ENCODE measurements at regions not wholly inside any gene's neighbourhood (a gene's known extent, or its start where the extent isn't known, plus 50 kb on each side); places are given as distances from the start of the nearest gene placed in this dataset.

GRCh38 chr3:65079560-65079959, 391.8 kb upstream of the ADAMTS9 start:
- no peak overlapping the region for H3K4me3 ChIP-seq (ENCODE audit: low read length)
- peaks cover 7% of the 10 kb centered on the region for H3K4me1 ChIP-seq (ENCODE audit: insufficient read depth, low read length)
- H3K9me3 ChIP-seq (ENCODE audit: low read length) = no peaks in the 10 kb centered on the region
- H3K27me3 ChIP-seq (ENCODE audit: insufficient read depth, low read length) = no peaks in the 10 kb centered on the region
- no peak overlapping the region for H2AFZ ChIP-seq (ENCODE audit: low read depth, low read length)
- H3K36me3 ChIP-seq (ENCODE audit: insufficient read depth, low read length) = no peaks in the 10 kb centered on the region

GRCh38 chr3:65078748-65079147, 390.9 kb upstream of the ADAMTS9 start:
- Histone ChIP-seq H3K4me3 (ENCODE audit: low read length) (no peak overlapping the region), H2AFZ (ENCODE audit: low read depth, low read length) (no peak overlapping the region), H3K4me1 (ENCODE audit: insufficient read depth, low read length) (peaks cover 7% of the 10 kb centered on the region), H3K27me3 (ENCODE audit: insufficient read depth, low read length) (no peaks in the 10 kb centered on the region), H3K36me3 (ENCODE audit: insufficient read depth, low read length) (no peaks in the 10 kb centered on the region), H3K9me3 (ENCODE audit: low read length) (no peaks in the 10 kb centered on the region)

GRCh38 chr3:65077124-65077523, 389.3 kb upstream of the ADAMTS9 start:
- no peaks in the 10 kb centered on the region for H3K27me3 ChIP-seq (ENCODE audit: insufficient read depth, low read length)
- H2AFZ ChIP-seq (ENCODE audit: low read depth, low read length) = no peak overlapping the region

DNA sequence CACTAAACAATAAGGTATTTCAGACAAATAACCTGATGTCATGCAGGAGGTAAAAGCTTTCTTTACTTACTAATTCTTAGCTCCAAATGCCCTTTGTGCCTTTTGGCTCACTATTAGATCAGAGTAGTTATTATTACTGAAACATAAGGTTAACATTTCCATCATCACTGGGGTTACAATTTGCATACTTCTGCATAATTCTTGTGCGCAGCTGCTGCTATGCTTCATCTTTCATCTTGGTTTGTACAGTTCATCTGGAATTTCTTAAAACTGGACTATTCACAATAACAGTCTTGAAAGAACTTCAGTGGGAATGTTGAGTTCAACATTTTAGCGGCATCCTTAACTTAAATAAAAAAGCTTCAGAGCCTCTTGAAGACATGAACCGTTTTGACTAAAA, 383.2 kb upstream of the ADAMTS9 start:
- H3K27me3 ChIP-seq (ENCODE audit: insufficient read depth, low read length) = peaks cover 4% of the 10 kb centered on the region
- no peaks in the 10 kb centered on the region for H3K36me3 ChIP-seq (ENCODE audit: insufficient read depth, low read length)
- no peak overlapping the region for H3K4me3 ChIP-seq (ENCODE audit: low read length)
- H3K4me1 ChIP-seq (ENCODE audit: insufficient read depth, low read length) = no peaks in the 10 kb centered on the region
- H2AFZ ChIP-seq (ENCODE audit: low read depth, low read length) = no peak overlapping the region
- peaks cover 1% of the 10 kb centered on the region for H3K9me3 ChIP-seq (ENCODE audit: low read length)

More at GRCh38 chr3:65077124-65077523, 389.3 kb upstream of the ADAMTS9 start:
- H3K36me3 ChIP-seq (ENCODE audit: insufficient read depth, low read length) = no peaks in the 10 kb centered on the region
- H3K4me1 ChIP-seq (ENCODE audit: insufficient read depth, low read length) = no peaks in the 10 kb centered on the region
- H3K4me3 ChIP-seq (ENCODE audit: low read length) = no peak overlapping the region
- no peaks in the 10 kb centered on the region for H3K9me3 ChIP-seq (ENCODE audit: low read length)

- Histone ChIP-seq H2AFZ (ENCODE audit: low read depth, low read length) (no peak overlapping the region), H3K36me3 (ENCODE audit: insufficient read depth, low read length) (no peaks in the 10 kb centered on the region), H3K4me3 (ENCODE audit: low read length) (no peak overlapping the region), H3K9me3 (ENCODE audit: low read length) (no peaks in the 10 kb centered on the region), H3K27me3 (ENCODE audit: insufficient read depth, low read length) (no peaks in the 10 kb centered on the region), H3K4me1 (ENCODE audit: insufficient read depth, low read length) (no peaks in the 10 kb centered on the region)
Observed at GRCh38 chr3:65060904-65061303, 373.1 kb upstream of the ADAMTS9 start.

DNA sequence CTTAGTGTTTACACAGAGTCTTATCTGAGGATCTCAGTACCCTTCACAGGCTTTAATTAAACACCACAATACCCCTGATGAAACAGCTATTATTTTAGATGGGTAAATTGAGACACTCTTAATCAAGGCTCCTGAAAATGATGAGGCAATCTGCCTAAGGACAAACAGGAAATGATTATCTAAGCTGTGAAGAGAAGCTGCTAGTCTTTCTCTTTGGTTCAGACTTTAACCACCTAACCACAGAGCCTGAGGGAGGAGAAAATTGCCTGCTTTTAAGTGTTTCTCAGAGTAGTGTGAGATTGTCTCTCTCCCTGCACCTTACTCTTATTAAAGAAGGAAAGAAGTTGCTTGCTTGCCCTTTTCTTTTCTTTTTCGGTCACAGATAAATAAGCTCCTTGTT, 364.3 kb upstream of the ADAMTS9 start:
- Histone ChIP-seq H3K4me3 (ENCODE audit: low read length) (no peak overlapping the region), H3K4me1 (ENCODE audit: insufficient read depth, low read length) (no peaks in the 10 kb centered on the region), H3K9me3 (ENCODE audit: low read length) (no peaks in the 10 kb centered on the region), H2AFZ (ENCODE audit: low read depth, low read length) (no peak overlapping the region), H3K36me3 (ENCODE audit: insufficient read depth, low read length) (no peaks in the 10 kb centered on the region), H3K27me3 (ENCODE audit: insufficient read depth, low read length) (no peaks in the 10 kb centered on the region)

DNA sequence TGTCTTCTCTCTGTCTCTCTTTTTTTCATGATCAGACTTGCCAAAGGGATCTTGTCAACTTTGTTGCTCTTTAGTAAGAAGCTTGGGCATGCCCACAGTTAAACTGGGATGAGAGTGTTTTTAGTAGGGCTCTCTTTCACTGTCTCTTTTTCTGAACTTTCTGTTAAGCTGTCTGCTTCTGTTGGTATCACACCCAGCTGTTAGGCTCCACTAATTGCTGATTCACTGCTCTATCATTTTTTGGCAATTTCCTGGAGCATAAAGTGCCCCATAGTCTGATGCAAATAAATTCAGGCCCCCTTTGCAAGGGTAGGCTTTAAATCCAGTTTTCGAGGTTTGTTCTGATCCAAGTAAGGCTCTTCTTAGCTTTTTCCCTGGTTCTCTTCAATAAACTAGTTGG, 360.4 kb upstream of the ADAMTS9 start:
- no peaks in the 10 kb centered on the region for H3K36me3 ChIP-seq (ENCODE audit: insufficient read depth, low read length)
- H3K4me1 ChIP-seq (ENCODE audit: insufficient read depth, low read length) = no peaks in the 10 kb centered on the region
- H3K4me3 ChIP-seq (ENCODE audit: low read length) = no peak overlapping the region
- no peaks in the 10 kb centered on the region for H3K9me3 ChIP-seq (ENCODE audit: low read length)
- no peaks in the 10 kb centered on the region for H3K27me3 ChIP-seq (ENCODE audit: insufficient read depth, low read length)
- H2AFZ ChIP-seq (ENCODE audit: low read depth, low read length) = no peak overlapping the region

DNA sequence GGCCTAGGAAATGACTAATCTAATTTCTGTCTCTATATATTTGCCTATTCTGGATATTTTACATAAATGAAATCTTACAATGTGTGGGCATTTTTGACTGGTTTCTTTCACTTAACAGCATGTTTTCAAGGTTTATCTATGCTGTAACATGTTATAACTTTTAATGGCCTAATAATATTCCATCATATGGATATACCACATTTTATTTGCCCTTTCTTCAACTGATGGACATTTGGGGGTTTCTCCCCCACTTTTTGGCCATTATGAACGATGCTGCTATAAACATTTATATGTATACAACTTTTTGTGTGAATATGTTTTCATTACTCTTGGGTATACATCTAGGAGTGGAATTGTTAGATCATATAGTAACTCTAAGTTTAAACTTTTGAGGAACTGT, 357.3 kb upstream of the ADAMTS9 start:
- Histone ChIP-seq H3K4me1 (ENCODE audit: insufficient read depth, low read length) (no peaks in the 10 kb centered on the region), H3K4me3 (ENCODE audit: low read length) (no peak overlapping the region), H3K27me3 (ENCODE audit: insufficient read depth, low read length) (no peaks in the 10 kb centered on the region), H2AFZ (ENCODE audit: low read depth, low read length) (no peak overlapping the region), H3K36me3 (ENCODE audit: insufficient read depth, low read length) (no peaks in the 10 kb centered on the region), H3K9me3 (ENCODE audit: low read length) (no peaks in the 10 kb centered on the region)

DNA sequence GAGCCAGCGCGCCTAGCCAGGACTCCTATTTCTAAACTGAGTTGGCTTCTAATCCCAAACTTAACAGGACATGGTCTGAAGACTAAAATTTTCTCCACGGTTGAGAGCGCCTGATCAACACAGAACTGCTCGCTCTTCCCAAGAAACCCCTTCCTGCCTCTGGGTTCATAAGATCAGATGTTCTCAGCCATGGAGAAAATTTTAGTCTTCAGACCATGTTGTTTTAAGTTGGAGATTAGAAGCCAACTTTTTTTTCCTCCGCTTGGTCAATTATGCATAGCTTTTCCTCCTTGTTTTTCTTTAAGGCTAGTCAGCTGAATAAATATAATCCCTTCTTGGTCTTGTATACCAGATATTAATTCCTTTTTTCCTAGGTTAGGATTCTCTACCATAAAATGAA, 356.6 kb upstream of the ADAMTS9 start:
- H3K27me3 ChIP-seq (ENCODE audit: insufficient read depth, low read length) = no peaks in the 10 kb centered on the region
- H3K4me1 ChIP-seq (ENCODE audit: insufficient read depth, low read length) = no peaks in the 10 kb centered on the region
- no peak overlapping the region for H2AFZ ChIP-seq (ENCODE audit: low read depth, low read length)
- no peaks in the 10 kb centered on the region for H3K9me3 ChIP-seq (ENCODE audit: low read length)
- no peak overlapping the region for H3K4me3 ChIP-seq (ENCODE audit: low read length)
- no peaks in the 10 kb centered on the region for H3K36me3 ChIP-seq (ENCODE audit: insufficient read depth, low read length)

- Histone ChIP-seq H3K9me3 (ENCODE audit: low read length) (no peaks in the 10 kb centered on the region), H3K36me3 (ENCODE audit: insufficient read depth, low read length) (no peaks in the 10 kb centered on the region), H3K4me3 (ENCODE audit: low read length) (no peak overlapping the region), H3K4me1 (ENCODE audit: insufficient read depth, low read length) (no peaks in the 10 kb centered on the region), H3K27me3 (ENCODE audit: insufficient read depth, low read length) (no peaks in the 10 kb centered on the region), H2AFZ (ENCODE audit: low read depth, low read length) (no peak overlapping the region)
Observed at GRCh38 chr3:65042675-65043074, 354.9 kb upstream of the ADAMTS9 start.

- H3K4me1 ChIP-seq (ENCODE audit: insufficient read depth, low read length) = no peaks in the 10 kb centered on the region
- no peaks in the 10 kb centered on the region for H3K9me3 ChIP-seq (ENCODE audit: low read length)
Observed at GRCh38 chr3:65039754-65040210, 352.0 kb upstream of the ADAMTS9 start.

DNA sequence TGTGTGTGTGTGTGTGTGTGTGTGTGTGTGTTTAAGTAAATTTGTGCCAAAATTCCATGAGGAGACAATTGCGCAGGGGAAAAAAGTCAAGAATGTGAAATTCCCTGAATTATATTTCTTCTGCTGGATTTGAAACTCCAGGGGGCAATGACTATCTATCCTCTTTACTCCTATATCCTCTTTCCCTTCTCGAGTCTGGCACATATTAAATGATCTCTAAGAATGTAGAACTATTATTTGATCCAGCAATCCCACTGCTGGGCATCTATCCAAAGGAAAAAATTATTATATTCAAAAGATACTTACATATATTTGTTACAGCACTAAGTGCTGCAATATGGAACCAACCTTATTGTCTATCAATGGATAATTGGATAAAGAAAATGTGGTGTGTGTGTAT, 350.1 kb upstream of the ADAMTS9 start:
- no peak overlapping the region for H3K4me3 ChIP-seq (ENCODE audit: low read length)
- no peaks in the 10 kb centered on the region for H3K4me1 ChIP-seq (ENCODE audit: insufficient read depth, low read length)
- no peaks in the 10 kb centered on the region for H3K9me3 ChIP-seq (ENCODE audit: low read length)
- no peak overlapping the region for H2AFZ ChIP-seq (ENCODE audit: low read depth, low read length)
- no peaks in the 10 kb centered on the region for H3K36me3 ChIP-seq (ENCODE audit: insufficient read depth, low read length)
- H3K27me3 ChIP-seq (ENCODE audit: insufficient read depth, low read length) = no peaks in the 10 kb centered on the region

More at GRCh38 chr3:65039754-65040210, 352.0 kb upstream of the ADAMTS9 start:
- H3K4me3 ChIP-seq (ENCODE audit: low read length) = no peak overlapping the region
- no peaks in the 10 kb centered on the region for H3K36me3 ChIP-seq (ENCODE audit: insufficient read depth, low read length)
- no peak overlapping the region for H2AFZ ChIP-seq (ENCODE audit: low read depth, low read length)
- no peaks in the 10 kb centered on the region for H3K27me3 ChIP-seq (ENCODE audit: insufficient read depth, low read length)

GRCh38 chr3:65035246-65035645, 347.4 kb upstream of the ADAMTS9 start:
- Histone ChIP-seq H3K4me3 (ENCODE audit: low read length) (no peak overlapping the region), H3K9me3 (ENCODE audit: low read length) (no peaks in the 10 kb centered on the region), H2AFZ (ENCODE audit: low read depth, low read length) (no peak overlapping the region), H3K4me1 (ENCODE audit: insufficient read depth, low read length) (no peaks in the 10 kb centered on the region), H3K27me3 (ENCODE audit: insufficient read depth, low read length) (no peaks in the 10 kb centered on the region), H3K36me3 (ENCODE audit: insufficient read depth, low read length) (no peaks in the 10 kb centered on the region)

DNA sequence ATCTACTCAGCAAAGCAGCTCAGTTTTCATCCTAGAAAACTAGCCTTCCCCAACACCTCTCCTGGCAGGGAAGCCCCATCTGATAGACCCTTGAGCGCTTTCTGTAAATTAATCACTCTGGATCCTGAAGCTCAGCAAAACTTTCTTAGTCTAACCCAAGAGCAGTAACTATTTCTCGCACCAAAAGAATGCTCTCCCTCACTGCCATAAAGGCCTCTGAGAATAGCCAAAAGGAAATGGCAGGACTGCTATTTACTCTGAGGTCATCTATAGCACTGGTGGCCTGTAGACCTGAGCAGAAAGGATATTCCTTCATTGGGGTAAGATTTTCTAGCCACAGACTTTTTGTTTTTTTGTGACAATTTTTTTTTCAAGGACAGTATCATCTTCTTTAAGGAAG, 345.8 kb upstream of the ADAMTS9 start:
- Histone ChIP-seq H3K4me1 (ENCODE audit: insufficient read depth, low read length) (no peaks in the 10 kb centered on the region), H3K4me3 (ENCODE audit: low read length) (no peak overlapping the region), H2AFZ (ENCODE audit: low read depth, low read length) (no peak overlapping the region), H3K27me3 (ENCODE audit: insufficient read depth, low read length) (no peaks in the 10 kb centered on the region), H3K9me3 (ENCODE audit: low read length) (no peaks in the 10 kb centered on the region), H3K36me3 (ENCODE audit: insufficient read depth, low read length) (no peaks in the 10 kb centered on the region)

All from neuron (in vitro differentiated cells).